IPS-NIHi7 (cell line): ENCODE measurements at regions not wholly inside any gene's neighbourhood (a gene's known extent, or its start where the extent isn't known, plus 50 kb on each side); places are given as distances from the start of the nearest gene placed in this dataset.

Experiments used
- DNase-seq: peaks from one replicate; pipeline ENCODE4 v3.0.0; 2012; ENCODE audit warnings: mixed read lengths; ENCODE audit errors: extremely low spot score

- DNase-seq = no peak
Observed at GRCh38 chr3:117304681-117305080, 595.1 kb downstream of the TUSC7 start.

GRCh38 chr3:117305681-117306080, 596.1 kb downstream of the TUSC7 start:
- DNase-seq = no peak

- DNase-seq = no peak
Observed at GRCh38 chr3:117306299-117306698, 596.7 kb downstream of the TUSC7 start.

GRCh38 chr3:117308353-117308752, 598.8 kb downstream of the TUSC7 start:
- DNase-seq = no peak

- DNase-seq = no peak
Observed at GRCh38 chr3:117308756-117309155, 599.2 kb downstream of the TUSC7 start.

GRCh38 chr3:117310536-117310935, 601.0 kb downstream of the TUSC7 start:
- DNase-seq = no peak

GRCh38 chr3:117314441-117315150, 605.0 kb downstream of the TUSC7 start:
- no peak for DNase-seq

- peak; percentile 48 for DNase-seq
Observed at GRCh38 chr3:117322866-117323265, 613.3 kb downstream of the TUSC7 start.

- DNase-seq = no peak
Observed at GRCh38 chr3:117346901-117347300, 637.3 kb downstream of the TUSC7 start.

- no peak for DNase-seq
Observed at GRCh38 chr3:117348884-117349283, 639.3 kb downstream of the TUSC7 start.

GRCh38 chr3:117349566-117349965, 640.0 kb downstream of the TUSC7 start:
- no peak for DNase-seq

- DNase-seq = no peak
Observed at GRCh38 chr3:117350371-117350770, 640.8 kb downstream of the TUSC7 start.

GRCh38 chr3:117355566-117355965, 646.0 kb downstream of the TUSC7 start:
- DNase-seq = peak; percentile 61

- DNase-seq = peak; percentile 22
Observed at GRCh38 chr3:117356091-117356705, 646.6 kb downstream of the TUSC7 start.

GRCh38 chr3:117358717-117359314, 649.2 kb downstream of the TUSC7 start:
- DNase-seq = no peak

GRCh38 chr3:117366574-117366973, 657.0 kb downstream of the TUSC7 start:
- no peak for DNase-seq

GRCh38 chr3:117367861-117368260, 658.3 kb downstream of the TUSC7 start:
- DNase-seq = no peak

GRCh38 chr3:117380631-117381030, 671.1 kb downstream of the TUSC7 start:
- no peak for DNase-seq

- DNase-seq = no peak
Observed at GRCh38 chr3:117393119-117393518, 683.5 kb downstream of the TUSC7 start.

GRCh38 chr3:117398141-117398899, 688.7 kb downstream of the TUSC7 start:
- DNase-seq = peak; percentile 43

GRCh38 chr3:117399311-117400078, 689.9 kb downstream of the TUSC7 start:
- DNase-seq = peak; percentile 17

- DNase-seq = no peak
Observed at GRCh38 chr3:117400303-117400702, 690.7 kb downstream of the TUSC7 start.
